H1 (cell line): ENCODE measurements at regions not wholly inside any gene's neighbourhood (a gene's known extent, or its start where the extent isn't known, plus 50 kb on each side); places are given as distances from the start of the nearest gene placed in this dataset.

Experiments
- CTCF ChIP-seq, 3 experiments: IDR thresholded peaks; 1 replicate in 2 of 3; 2 replicates in 1 of 3; pipeline versions ENCODE4 v1.5.1 to v1.6.1; 2011; ENCODE audit warnings: low read length in 3 of 3, mild to moderate bottlenecking in 3 of 3, inconsistent platforms in 2 of 3, low read depth in 1 of 3, moderate library complexity in 1 of 3; ENCODE audit not compliant: insufficient read depth in 1 of 3; ENCODE audit errors: control extremely low read depth in 1 of 3

- TF ChIP-seq CTCF (IDR thresholded peaks at IDR 0.05; ENCODE audit: control extremely low read depth in 1 of 3, insufficient read depth in 1 of 3, low read depth in 1 of 3, low read length in 3 of 3): no peak
These were observed 761.6 kb upstream of the SEMA6A start (continued) for GRCh38 chr5:117336208-117336607.
